GM12878 (cell line): ENCODE measurements at regions not wholly inside any gene's neighbourhood (a gene's known extent, or its start where the extent isn't known, plus 50 kb on each side); places are given as distances from the start of the nearest gene placed in this dataset.

Experiments used
- EGR1 ChIP-seq, 2 experiments: IDR thresholded peaks; 1 replicate in 1 of 2; 2 replicates in 1 of 2; pipeline ENCODE4 v1.6.1; 2011 to 2012; ENCODE audit warnings: low read depth in 2 of 2, low read length in 2 of 2, borderline replicate concordance in 1 of 2, mild to moderate bottlenecking in 1 of 2, moderate library complexity in 1 of 2
- EZH2 ChIP-seq: IDR thresholded peaks from 2 replicates; pipeline ENCODE4 v1.6.1; 2012; ENCODE audit warnings: low read depth, mild to moderate bottlenecking, control low read depth, inconsistent platforms, low read length, borderline replicate concordance; ENCODE audit not compliant: control insufficient read depth
- KDM1A ChIP-seq: fragments of 200-600 bp; sonication (generic); IDR thresholded peaks from 2 replicates; pipeline ENCODE4 v1.6.1; 2016; ENCODE audit warnings: borderline replicate concordance
- NFYB ChIP-seq: IDR thresholded peaks from 2 replicates; pipeline ENCODE4 v1.6.1; 2011; ENCODE audit warnings: low read depth, mild to moderate bottlenecking, low read length, improper control_type of control experiment, moderate library complexity; ENCODE audit not compliant: insufficient read depth
- NR2F1 ChIP-seq: fragments of 450-650 bp; conservative IDR thresholded peaks from 2 replicates; pipeline ENCODE4 v1.6.1; 2017; ENCODE audit warnings: mild to moderate bottlenecking
- POLR2A ChIP-seq: IDR thresholded peaks from 2 replicates; pipeline ENCODE4 v1.6.1; 2011; ENCODE audit warnings: low read depth, mild to moderate bottlenecking, low read length
- POLR2AphosphoS5 ChIP-seq: IDR thresholded peaks from 2 replicates; pipeline ENCODE4 v1.6.1; 2011; ENCODE audit warnings: mild to moderate bottlenecking, low read length, inconsistent platforms
- TF ChIP-seq, protein P1 (sequence below): fragments of 450-650 bp; IDR thresholded peaks from 2 replicates; pipeline ENCODE4 v1.6.1; 2017; ENCODE audit warnings: mild to moderate bottlenecking, moderate library complexity
- TF ChIP-seq, protein P2 (sequence below): IDR thresholded peaks from 2 replicates; pipeline ENCODE4 v1.6.1; 2012; ENCODE audit warnings: low read depth, low read length, improper control_type of control experiment
- TF ChIP-seq, protein P3 (sequence below), 3 experiments: IDR thresholded peaks in 2 of 3; conservative IDR thresholded peaks in 1 of 3; 2 replicates each; pipeline ENCODE4 v1.5.1; 2011; ENCODE audit warnings: low read depth in 3 of 3, low read length in 3 of 3, mild to moderate bottlenecking in 3 of 3, control low read depth in 2 of 3, moderate library complexity in 2 of 3, inconsistent platforms in 1 of 3, mixed read lengths in 1 of 3; ENCODE audit not compliant: control insufficient read depth in 2 of 3, insufficient read depth in 1 of 3; ENCODE audit errors: extremely low read depth in 1 of 3

DNA sequence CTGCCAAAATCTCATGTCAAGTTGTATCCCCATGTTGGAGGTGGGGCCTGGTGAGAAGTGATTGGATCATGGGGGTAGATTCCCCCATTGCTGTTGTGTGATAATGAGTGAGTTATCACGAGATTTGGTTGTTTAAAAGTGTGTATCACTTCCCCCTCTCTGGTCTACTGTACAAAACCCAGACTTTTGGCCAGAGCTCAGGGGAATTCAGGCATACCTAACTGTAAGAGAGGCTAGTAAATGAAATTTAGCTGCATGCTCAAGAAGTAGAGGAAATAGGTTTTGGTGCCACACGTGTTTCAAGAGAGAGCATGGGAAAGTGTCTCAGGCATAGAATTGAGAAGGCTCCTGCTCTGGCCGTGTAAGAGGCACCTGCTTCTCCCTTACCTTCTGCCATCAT lies 190.5 kb upstream of the GALNTL6 start:
- TF ChIP-seq, protein P1, sequence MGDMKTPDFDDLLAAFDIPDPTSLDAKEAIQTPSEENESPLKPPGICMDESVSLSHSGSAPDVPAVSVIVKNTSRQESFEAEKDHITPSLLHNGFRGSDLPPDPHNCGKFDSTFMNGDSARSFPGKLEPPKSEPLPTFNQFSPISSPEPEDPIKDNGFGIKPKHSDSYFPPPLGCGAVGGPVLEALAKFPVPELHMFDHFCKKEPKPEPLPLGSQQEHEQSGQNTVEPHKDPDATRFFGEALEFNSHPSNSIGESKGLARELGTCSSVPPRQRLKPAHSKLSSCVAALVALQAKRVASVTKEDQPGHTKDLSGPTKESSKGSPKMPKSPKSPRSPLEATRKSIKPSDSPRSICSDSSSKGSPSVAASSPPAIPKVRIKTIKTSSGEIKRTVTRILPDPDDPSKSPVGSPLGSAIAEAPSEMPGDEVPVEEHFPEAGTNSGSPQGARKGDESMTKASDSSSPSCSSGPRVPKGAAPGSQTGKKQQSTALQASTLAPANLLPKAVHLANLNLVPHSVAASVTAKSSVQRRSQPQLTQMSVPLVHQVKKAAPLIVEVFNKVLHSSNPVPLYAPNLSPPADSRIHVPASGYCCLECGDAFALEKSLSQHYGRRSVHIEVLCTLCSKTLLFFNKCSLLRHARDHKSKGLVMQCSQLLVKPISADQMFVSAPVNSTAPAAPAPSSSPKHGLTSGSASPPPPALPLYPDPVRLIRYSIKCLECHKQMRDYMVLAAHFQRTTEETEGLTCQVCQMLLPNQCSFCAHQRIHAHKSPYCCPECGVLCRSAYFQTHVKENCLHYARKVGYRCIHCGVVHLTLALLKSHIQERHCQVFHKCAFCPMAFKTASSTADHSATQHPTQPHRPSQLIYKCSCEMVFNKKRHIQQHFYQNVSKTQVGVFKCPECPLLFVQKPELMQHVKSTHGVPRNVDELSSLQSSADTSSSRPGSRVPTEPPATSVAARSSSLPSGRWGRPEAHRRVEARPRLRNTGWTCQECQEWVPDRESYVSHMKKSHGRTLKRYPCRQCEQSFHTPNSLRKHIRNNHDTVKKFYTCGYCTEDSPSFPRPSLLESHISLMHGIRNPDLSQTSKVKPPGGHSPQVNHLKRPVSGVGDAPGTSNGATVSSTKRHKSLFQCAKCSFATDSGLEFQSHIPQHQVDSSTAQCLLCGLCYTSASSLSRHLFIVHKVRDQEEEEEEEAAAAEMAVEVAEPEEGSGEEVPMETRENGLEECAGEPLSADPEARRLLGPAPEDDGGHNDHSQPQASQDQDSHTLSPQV: no peak
- TF ChIP-seq, protein P2, sequence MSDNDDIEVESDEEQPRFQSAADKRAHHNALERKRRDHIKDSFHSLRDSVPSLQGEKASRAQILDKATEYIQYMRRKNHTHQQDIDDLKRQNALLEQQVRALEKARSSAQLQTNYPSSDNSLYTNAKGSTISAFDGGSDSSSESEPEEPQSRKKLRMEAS: no peak
- TF ChIP-seq NR2F1 (no peak), NFYB (no peak), POLR2A (no peak), EGR1 (IDR thresholded peaks at IDR 0.05; ENCODE audit: borderline replicate concordance in 1 of 2, low read depth in 2 of 2, low read length in 2 of 2) (no peak), POLR2AphosphoS5 (no peak), KDM1A (no peak), EZH2 (no peak)
- TF ChIP-seq, protein P3, sequence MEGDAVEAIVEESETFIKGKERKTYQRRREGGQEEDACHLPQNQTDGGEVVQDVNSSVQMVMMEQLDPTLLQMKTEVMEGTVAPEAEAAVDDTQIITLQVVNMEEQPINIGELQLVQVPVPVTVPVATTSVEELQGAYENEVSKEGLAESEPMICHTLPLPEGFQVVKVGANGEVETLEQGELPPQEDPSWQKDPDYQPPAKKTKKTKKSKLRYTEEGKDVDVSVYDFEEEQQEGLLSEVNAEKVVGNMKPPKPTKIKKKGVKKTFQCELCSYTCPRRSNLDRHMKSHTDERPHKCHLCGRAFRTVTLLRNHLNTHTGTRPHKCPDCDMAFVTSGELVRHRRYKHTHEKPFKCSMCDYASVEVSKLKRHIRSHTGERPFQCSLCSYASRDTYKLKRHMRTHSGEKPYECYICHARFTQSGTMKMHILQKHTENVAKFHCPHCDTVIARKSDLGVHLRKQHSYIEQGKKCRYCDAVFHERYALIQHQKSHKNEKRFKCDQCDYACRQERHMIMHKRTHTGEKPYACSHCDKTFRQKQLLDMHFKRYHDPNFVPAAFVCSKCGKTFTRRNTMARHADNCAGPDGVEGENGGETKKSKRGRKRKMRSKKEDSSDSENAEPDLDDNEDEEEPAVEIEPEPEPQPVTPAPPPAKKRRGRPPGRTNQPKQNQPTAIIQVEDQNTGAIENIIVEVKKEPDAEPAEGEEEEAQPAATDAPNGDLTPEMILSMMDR (IDR thresholded peaks at IDR 0.05 in 2 of 3, conservative IDR thresholded peaks at IDR 0.05 in 1 of 3; ENCODE audit: control insufficient read depth in 2 of 3, extremely low read depth in 1 of 3, insufficient read depth in 1 of 3, low read depth in 3 of 3, low read length in 3 of 3): no peak
